ENCODE measurements at regions not wholly inside any gene's neighbourhood (a gene's known extent, or its start where the extent isn't known, plus 50 kb on each side); places are given as distances from the start of the nearest gene placed in this dataset.
A peak's percentile ranks its signal among the peaks of the same experiment; 100 is the strongest.

GRCh38 chr4:167713756-167714155, 378.6 kb upstream of the ANXA10 start:
- no peak for DNase-seq

GRCh38 chr4:167715176-167715575, 377.2 kb upstream of the ANXA10 start:
- no peak for DNase-seq

- no peak for DNase-seq
These were observed 374.8 kb upstream of the ANXA10 start for GRCh38 chr4:167717495-167717894.

GRCh38 chr4:167721617-167722486, 370.5 kb upstream of the ANXA10 start:
- no peak for DNase-seq

- no peak for DNase-seq
These were observed 369.9 kb upstream of the ANXA10 start for GRCh38 chr4:167722487-167722808.

GRCh38 chr4:167724941-167725340, 367.4 kb upstream of the ANXA10 start:
- no peak for DNase-seq

GRCh38 chr4:167730769-167731168, 361.6 kb upstream of the ANXA10 start:
- no peak for DNase-seq

- DNase-seq: no peak
These were observed 347.2 kb upstream of the ANXA10 start for GRCh38 chr4:167745024-167745687.

GRCh38 chr4:167767281-167767680, 325.1 kb upstream of the ANXA10 start:
- DNase-seq: no peak

- DNase-seq: no peak
These were observed 317.7 kb upstream of the ANXA10 start for GRCh38 chr4:167774646-167775045.

GRCh38 chr4:167775375-167775774, 317.0 kb upstream of the ANXA10 start:
- DNase-seq: peak in 1 of 2 experiments; percentile 18

GRCh38 chr4:167779280-167779679, 313.1 kb upstream of the ANXA10 start:
- DNase-seq: no peak

- no peak for DNase-seq
These were observed 312.5 kb upstream of the ANXA10 start for GRCh38 chr4:167779864-167780263.

GRCh38 chr4:167784826-167785225, 307.5 kb upstream of the ANXA10 start:
- DNase-seq: peak in 1 of 2 experiments; percentile 73

GRCh38 chr4:167785523-167785922, 306.8 kb upstream of the ANXA10 start:
- no peak for DNase-seq

GRCh38 chr4:167786504-167786903, 305.8 kb upstream of the ANXA10 start:
- no peak for DNase-seq

GRCh38 chr4:167787231-167787630, 305.1 kb upstream of the ANXA10 start:
- no peak for DNase-seq

- DNase-seq: no peak
These were observed 289.7 kb upstream of the ANXA10 start for GRCh38 chr4:167802463-167803212.

- DNase-seq: no peak
These were observed 280.4 kb upstream of the ANXA10 start for GRCh38 chr4:167811958-167812357.

GRCh38 chr4:167826281-167826680, 266.1 kb upstream of the ANXA10 start:
- DNase-seq: no peak

GRCh38 chr4:167831855-167832254, 260.5 kb upstream of the ANXA10 start:
- no peak for DNase-seq

GRCh38 chr4:167838686-167839085, 253.7 kb upstream of the ANXA10 start:
- DNase-seq: no peak

- no peak for DNase-seq
These were observed 249.8 kb upstream of the ANXA10 start for GRCh38 chr4:167842487-167842886.

GRCh38 chr4:167854881-167855280, 237.5 kb upstream of the ANXA10 start:
- DNase-seq: no peak
